ENCODE measurements at regions not wholly inside any gene's neighbourhood (a gene's known extent, or its start where the extent isn't known, plus 50 kb on each side); places are given as distances from the start of the nearest gene placed in this dataset.
"Not testable (repeated sequence)": the region's sequence is repeated elsewhere in the genome, so short reads cannot be mapped to it uniquely, and the experiment has no call there.

- RAD21 ChIA-PET (ENCODE audit: unreplicated experiment); H3K4me1 ChIP-seq (ENCODE audit: control insufficient read depth, insufficient read depth, low read length); H3K4me2 ChIP-seq (ENCODE audit: control insufficient read depth, insufficient read depth); H3K27ac ChIP-seq (ENCODE audit: control insufficient read depth, insufficient read depth); FAIRE-seq; H4K20me1 ChIP-seq (ENCODE audit: control insufficient read depth, insufficient read depth); H3K4me3 ChIP-seq; H3K9me3 ChIP-seq (replicated peaks; ENCODE audit: control insufficient read depth, insufficient read depth, low read length); BruUV-seq (replicated peaks); H2AFZ ChIP-seq (ENCODE audit: control insufficient read depth, low read depth, low read length); H3K27me3 ChIP-seq (replicated peaks in 1 of 2; ENCODE audit: control insufficient read depth in 2 of 2, insufficient read depth in 2 of 2, low read length in 1 of 2); ATAC-seq; H3K79me2 ChIP-seq (ENCODE audit: control insufficient read depth, insufficient read depth, low read length); in situ Hi-C loops (cut with MboI); DNase-seq (ENCODE audit: low read depth, low spot score); H3K9ac ChIP-seq (ENCODE audit: control insufficient read depth, insufficient read depth, low read length); intact Hi-C loops (cut with micrococcal nuclease; ENCODE audit: unreplicated experiment); H3K36me3 ChIP-seq (ENCODE audit: control insufficient read depth in 2 of 2, insufficient read depth in 2 of 2, low read length in 1 of 2); POLR2A ChIA-PET; CTCF ChIA-PET; SMC1A ChIA-PET (ENCODE audit: uncharacterized antibody, unreplicated experiment): not testable (repeated sequence)
- 19% methylated on average over 3 of the region's 4 CpGs for WGBS (ENCODE audit: insufficient coverage, insufficient replicate concordance, low lambda C conversion rate, missing lambda C conversion rate)
Observed at GRCh38 chr21:5217933-5218332, 5303.4 kb upstream of the TPTE start.

DNA sequence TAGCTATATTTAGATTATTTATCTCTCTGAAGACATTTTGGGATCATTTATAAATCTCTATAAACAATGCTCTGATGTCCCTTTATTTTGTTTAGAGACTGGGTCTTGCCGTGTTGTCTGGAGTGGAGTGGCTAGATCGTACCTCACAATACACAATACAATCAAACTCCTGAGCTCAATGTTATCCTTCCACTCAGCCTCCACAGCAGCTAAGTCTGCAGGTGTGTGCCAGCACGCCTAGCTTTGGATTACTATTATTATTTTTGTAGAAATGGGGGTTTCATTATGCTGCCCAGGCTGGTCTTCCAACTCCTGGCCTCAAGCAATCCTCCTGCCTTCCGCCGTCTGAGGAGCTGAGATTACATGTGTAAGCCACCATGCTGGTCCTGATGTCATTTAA lies 5301.4 kb upstream of the TPTE start:
- DNase-seq (ENCODE audit: low read depth, low spot score); CTCF ChIA-PET; intact Hi-C loops (cut with micrococcal nuclease; ENCODE audit: unreplicated experiment); H3K9me3 ChIP-seq (replicated peaks; ENCODE audit: control insufficient read depth, insufficient read depth, low read length); H3K4me1 ChIP-seq (ENCODE audit: control insufficient read depth, insufficient read depth, low read length); H2AFZ ChIP-seq (ENCODE audit: control insufficient read depth, low read depth, low read length); FAIRE-seq; H3K4me3 ChIP-seq; H3K27ac ChIP-seq (ENCODE audit: control insufficient read depth, insufficient read depth); H4K20me1 ChIP-seq (ENCODE audit: control insufficient read depth, insufficient read depth); H3K79me2 ChIP-seq (ENCODE audit: control insufficient read depth, insufficient read depth, low read length); SMC1A ChIA-PET (ENCODE audit: uncharacterized antibody, unreplicated experiment); H3K9ac ChIP-seq (ENCODE audit: control insufficient read depth, insufficient read depth, low read length); H3K36me3 ChIP-seq (ENCODE audit: control insufficient read depth in 2 of 2, insufficient read depth in 2 of 2, low read length in 1 of 2); RAD21 ChIA-PET (ENCODE audit: unreplicated experiment); in situ Hi-C loops (cut with MboI); H3K4me2 ChIP-seq (ENCODE audit: control insufficient read depth, insufficient read depth); BruUV-seq (replicated peaks); H3K27me3 ChIP-seq (replicated peaks in 1 of 2; ENCODE audit: control insufficient read depth in 2 of 2, insufficient read depth in 2 of 2, low read length in 1 of 2); ATAC-seq; POLR2A ChIA-PET: not testable (repeated sequence)
- 15% methylated on average over 5 of the region's 5 CpGs for WGBS (ENCODE audit: insufficient coverage, insufficient replicate concordance, low lambda C conversion rate, missing lambda C conversion rate)

DNA sequence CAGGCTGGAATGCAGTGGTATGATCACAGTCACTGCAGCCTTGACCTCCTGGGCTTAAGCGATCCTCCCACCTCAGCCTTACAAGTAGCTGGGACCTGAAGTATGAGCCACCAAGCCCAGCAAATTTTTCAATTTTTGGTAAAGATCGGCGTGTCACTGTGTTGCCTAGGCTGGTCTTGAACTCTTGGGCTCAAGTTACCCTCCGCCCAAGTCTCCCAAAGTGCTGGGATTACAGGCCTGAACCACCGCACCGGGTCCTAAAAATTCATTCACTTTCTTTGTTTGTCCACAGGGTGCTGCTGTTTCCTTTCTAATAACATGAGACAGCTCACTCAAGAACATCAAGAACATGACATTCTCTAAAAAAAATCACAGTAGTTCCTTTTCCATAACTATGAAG lies 5300.9 kb upstream of the TPTE start:
- CTCF ChIA-PET; intact Hi-C loops (cut with micrococcal nuclease; ENCODE audit: unreplicated experiment); ATAC-seq; H3K9me3 ChIP-seq (replicated peaks; ENCODE audit: control insufficient read depth, insufficient read depth, low read length); DNase-seq (ENCODE audit: low read depth, low spot score); SMC1A ChIA-PET (ENCODE audit: uncharacterized antibody, unreplicated experiment); H3K79me2 ChIP-seq (ENCODE audit: control insufficient read depth, insufficient read depth, low read length); H3K27ac ChIP-seq (ENCODE audit: control insufficient read depth, insufficient read depth); H3K4me3 ChIP-seq; H3K9ac ChIP-seq (ENCODE audit: control insufficient read depth, insufficient read depth, low read length); H3K4me1 ChIP-seq (ENCODE audit: control insufficient read depth, insufficient read depth, low read length); in situ Hi-C loops (cut with MboI); H3K36me3 ChIP-seq (ENCODE audit: control insufficient read depth in 2 of 2, insufficient read depth in 2 of 2, low read length in 1 of 2); POLR2A ChIA-PET; H4K20me1 ChIP-seq (ENCODE audit: control insufficient read depth, insufficient read depth); BruUV-seq (replicated peaks); H3K27me3 ChIP-seq (replicated peaks in 1 of 2; ENCODE audit: control insufficient read depth in 2 of 2, insufficient read depth in 2 of 2, low read length in 1 of 2); H3K4me2 ChIP-seq (ENCODE audit: control insufficient read depth, insufficient read depth); RAD21 ChIA-PET (ENCODE audit: unreplicated experiment); FAIRE-seq; H2AFZ ChIP-seq (ENCODE audit: control insufficient read depth, low read depth, low read length): not testable (repeated sequence)
- WGBS (ENCODE audit: insufficient coverage, insufficient replicate concordance, low lambda C conversion rate, missing lambda C conversion rate), result 23% methylated on average over 6 of the region's 6 CpGs

- H3K9me3 ChIP-seq (replicated peaks; ENCODE audit: control insufficient read depth, insufficient read depth, low read length); H3K79me2 ChIP-seq (ENCODE audit: control insufficient read depth, insufficient read depth, low read length); H3K9ac ChIP-seq (ENCODE audit: control insufficient read depth, insufficient read depth, low read length); RAD21 ChIA-PET (ENCODE audit: unreplicated experiment); H3K4me1 ChIP-seq (ENCODE audit: control insufficient read depth, insufficient read depth, low read length); H3K4me2 ChIP-seq (ENCODE audit: control insufficient read depth, insufficient read depth); H4K20me1 ChIP-seq (ENCODE audit: control insufficient read depth, insufficient read depth); CTCF ChIA-PET; BruUV-seq (replicated peaks); FAIRE-seq; ATAC-seq; intact Hi-C loops (cut with micrococcal nuclease; ENCODE audit: unreplicated experiment); POLR2A ChIA-PET; SMC1A ChIA-PET (ENCODE audit: uncharacterized antibody, unreplicated experiment); in situ Hi-C loops (cut with MboI); H3K27me3 ChIP-seq (replicated peaks in 1 of 2; ENCODE audit: control insufficient read depth in 2 of 2, insufficient read depth in 2 of 2, low read length in 1 of 2); H3K4me3 ChIP-seq; H3K27ac ChIP-seq (ENCODE audit: control insufficient read depth, insufficient read depth); DNase-seq (ENCODE audit: low read depth, low spot score); H3K36me3 ChIP-seq (ENCODE audit: control insufficient read depth in 2 of 2, insufficient read depth in 2 of 2, low read length in 1 of 2); H2AFZ ChIP-seq (ENCODE audit: control insufficient read depth, low read depth, low read length): not testable (repeated sequence)
- WGBS (ENCODE audit: insufficient coverage, insufficient replicate concordance, low lambda C conversion rate, missing lambda C conversion rate), result 6% methylated on average over 4 of the region's 4 CpGs
Observed at GRCh38 chr21:5221458-5222050, 5299.8 kb upstream of the TPTE start.
